ENCODE measurements at regions not wholly inside any gene's neighbourhood (a gene's known extent, or its start where the extent isn't known, plus 50 kb on each side); places are given as distances from the start of the nearest gene placed in this dataset.

DNA sequence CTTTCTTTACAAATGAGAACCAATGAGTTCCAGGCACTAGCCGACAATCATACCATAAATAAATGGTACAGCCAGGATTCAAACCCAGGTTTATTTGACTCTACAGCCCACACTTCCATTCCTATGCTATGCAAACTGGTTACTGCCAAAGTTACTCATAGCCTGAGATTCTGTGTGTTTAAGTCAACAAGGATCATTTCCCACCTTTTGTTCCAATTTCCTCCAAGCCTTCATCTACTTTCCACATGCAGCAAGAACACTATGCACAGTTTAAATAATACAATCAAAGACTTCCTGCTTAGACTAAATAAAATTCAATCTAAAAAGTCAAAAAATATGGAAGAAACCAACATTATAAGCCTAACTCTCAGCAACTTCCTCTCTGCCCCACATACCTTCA is 59.2 kb upstream of the KLF12 start:
- intact Hi-C loops (cut with micrococcal nuclease), result no loop called here
- no peak for DNase-seq
- TF ChIP-seq, protein P1, sequence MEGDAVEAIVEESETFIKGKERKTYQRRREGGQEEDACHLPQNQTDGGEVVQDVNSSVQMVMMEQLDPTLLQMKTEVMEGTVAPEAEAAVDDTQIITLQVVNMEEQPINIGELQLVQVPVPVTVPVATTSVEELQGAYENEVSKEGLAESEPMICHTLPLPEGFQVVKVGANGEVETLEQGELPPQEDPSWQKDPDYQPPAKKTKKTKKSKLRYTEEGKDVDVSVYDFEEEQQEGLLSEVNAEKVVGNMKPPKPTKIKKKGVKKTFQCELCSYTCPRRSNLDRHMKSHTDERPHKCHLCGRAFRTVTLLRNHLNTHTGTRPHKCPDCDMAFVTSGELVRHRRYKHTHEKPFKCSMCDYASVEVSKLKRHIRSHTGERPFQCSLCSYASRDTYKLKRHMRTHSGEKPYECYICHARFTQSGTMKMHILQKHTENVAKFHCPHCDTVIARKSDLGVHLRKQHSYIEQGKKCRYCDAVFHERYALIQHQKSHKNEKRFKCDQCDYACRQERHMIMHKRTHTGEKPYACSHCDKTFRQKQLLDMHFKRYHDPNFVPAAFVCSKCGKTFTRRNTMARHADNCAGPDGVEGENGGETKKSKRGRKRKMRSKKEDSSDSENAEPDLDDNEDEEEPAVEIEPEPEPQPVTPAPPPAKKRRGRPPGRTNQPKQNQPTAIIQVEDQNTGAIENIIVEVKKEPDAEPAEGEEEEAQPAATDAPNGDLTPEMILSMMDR (IDR thresholded peaks at IDR 0.05; ENCODE audit: borderline replicate concordance), result no peak
- Histone ChIP-seq H3K4me1 (no peaks in the 10 kb centered on the region), H3K4me3 (no peak overlapping the region), H3K9me3 (replicated peaks) (no peaks in the 10 kb centered on the region), H3K27me3 (ENCODE audit: low read depth) (no peaks in the 10 kb centered on the region), H3K27ac (replicated peaks) (no peak overlapping the region), H3K36me3 (no peaks in the 10 kb centered on the region)

DNA sequence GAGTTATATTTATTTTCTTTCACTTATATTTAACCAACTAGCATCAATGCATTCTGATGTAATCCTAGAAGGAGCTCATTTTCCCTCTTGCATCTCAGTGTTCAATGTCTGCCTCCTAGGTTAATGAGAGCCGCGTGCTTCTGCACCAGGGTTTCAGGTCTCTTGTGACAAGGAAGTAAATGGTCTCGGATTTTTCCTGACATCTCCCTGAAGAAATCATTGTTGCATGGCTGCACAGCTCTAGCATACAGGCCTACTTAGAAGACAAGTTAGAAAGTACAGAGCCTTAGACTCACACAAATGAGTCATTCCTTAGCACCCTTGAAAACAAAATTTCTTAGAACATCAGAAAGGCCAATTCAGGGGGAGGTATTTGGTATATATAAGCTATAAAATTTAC is 57.2 kb upstream of the KLF12 start:
- TF ChIP-seq, protein P1 (IDR thresholded peaks at IDR 0.05; ENCODE audit: borderline replicate concordance), result no peak
- intact Hi-C loops (cut with micrococcal nuclease), result no loop called here
- Histone ChIP-seq H3K4me3 (no peak overlapping the region), H3K4me1 (no peaks in the 10 kb centered on the region), H3K27me3 (ENCODE audit: low read depth) (no peaks in the 10 kb centered on the region), H3K36me3 (no peaks in the 10 kb centered on the region), H3K9me3 (replicated peaks) (no peaks in the 10 kb centered on the region), H3K27ac (replicated peaks) (no peak overlapping the region)
- no peak for DNase-seq

DNA sequence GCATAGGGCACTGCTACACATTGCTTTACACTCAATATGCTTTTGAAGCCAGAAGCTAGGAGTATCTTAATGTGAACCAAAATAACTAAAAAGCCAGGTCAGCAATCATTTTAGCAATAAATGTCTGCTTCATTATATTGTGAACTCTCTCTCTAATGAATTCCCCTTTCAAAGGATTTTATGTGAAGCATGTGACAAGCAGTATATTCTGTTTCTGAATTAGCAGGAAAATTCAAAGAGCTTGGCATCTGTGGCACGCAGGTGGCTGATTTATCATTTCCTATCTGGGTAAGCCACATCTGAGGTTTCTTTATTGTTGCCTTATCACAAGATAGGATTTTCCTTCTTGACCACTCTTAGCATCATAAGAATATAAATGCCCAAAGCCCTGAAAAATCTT is 56.8 kb upstream of the KLF12 start:
- Histone ChIP-seq H3K4me3 (no peak overlapping the region), H3K27me3 (ENCODE audit: low read depth) (no peaks in the 10 kb centered on the region), H3K4me1 (no peaks in the 10 kb centered on the region), H3K36me3 (no peaks in the 10 kb centered on the region), H3K27ac (replicated peaks) (no peak overlapping the region), H3K9me3 (replicated peaks) (no peaks in the 10 kb centered on the region)
- intact Hi-C loops (cut with micrococcal nuclease), result no loop called here
- DNase-seq, result no peak
- TF ChIP-seq, protein P1 (IDR thresholded peaks at IDR 0.05; ENCODE audit: borderline replicate concordance), result no peak

DNA sequence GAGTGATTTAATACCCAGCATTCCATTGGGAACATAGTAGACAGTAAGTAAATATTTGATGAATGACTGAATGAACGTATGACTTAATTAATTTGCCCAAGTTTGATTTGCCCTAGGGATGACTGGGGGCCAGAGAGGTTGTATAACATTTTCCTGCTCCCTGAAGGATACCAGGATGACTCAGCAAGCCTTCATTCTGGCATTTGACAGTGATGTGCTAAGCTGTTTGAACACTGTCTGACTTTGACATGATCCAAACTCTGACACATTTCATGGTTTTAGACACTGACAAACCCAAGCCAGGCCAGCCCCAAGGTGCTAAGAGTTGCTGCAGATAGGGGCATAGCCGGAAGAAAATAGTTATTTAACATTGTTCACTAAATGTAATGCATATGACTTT is 53.4 kb upstream of the KLF12 start:
- Histone ChIP-seq H3K9me3 (replicated peaks) (no peaks in the 10 kb centered on the region), H3K36me3 (no peaks in the 10 kb centered on the region), H3K27me3 (ENCODE audit: low read depth) (no peaks in the 10 kb centered on the region), H3K4me3 (no peak overlapping the region), H3K27ac (replicated peaks) (no peak overlapping the region), H3K4me1 (no peaks in the 10 kb centered on the region)
- DNase-seq, result no peak
- intact Hi-C loops (cut with micrococcal nuclease), result no loop called here
- TF ChIP-seq, protein P1 (IDR thresholded peaks at IDR 0.05; ENCODE audit: borderline replicate concordance), result no peak

GRCh38 chr13:74184283-74184682 is 50.1 kb upstream of the KLF12 start:
- no peak for DNase-seq
- H3K27ac ChIP-seq (replicated peaks), result no peak overlapping the region
- TF ChIP-seq, protein P1 (IDR thresholded peaks at IDR 0.05; ENCODE audit: borderline replicate concordance), result no peak
- no peaks in the 10 kb centered on the region for H3K36me3 ChIP-seq
- no peaks in the 10 kb centered on the region for H3K27me3 ChIP-seq (ENCODE audit: low read depth)
- no peaks in the 10 kb centered on the region for H3K4me1 ChIP-seq
- intact Hi-C loops (cut with micrococcal nuclease), result no loop called here
- no peak overlapping the region for H3K4me3 ChIP-seq
- H3K9me3 ChIP-seq (replicated peaks), result no peaks in the 10 kb centered on the region
